ENCODE measurements at regions not wholly inside any gene's neighbourhood (a gene's known extent, or its start where the extent isn't known, plus 50 kb on each side); places are given as distances from the start of the nearest gene placed in this dataset.

- Histone ChIP-seq H3K4me1 (ENCODE audit: insufficient read depth, low read length) (no peaks in the 10 kb centered on the region), H3K9me3 (ENCODE audit: control insufficient read depth, insufficient read depth, low read length) (no peaks in the 10 kb centered on the region), H3K9ac (ENCODE audit: low read depth, low read length) (no peak overlapping the region), H3K36me3 (ENCODE audit: insufficient read depth, low read length) (no peaks in the 10 kb centered on the region)
These were observed 553.4 kb downstream of the SNAPC1 start for GRCh38 chr14:62315631-62316030.

- Histone ChIP-seq H3K9me3 (ENCODE audit: control insufficient read depth, insufficient read depth, low read length) (no peaks in the 10 kb centered on the region), H3K4me1 (ENCODE audit: insufficient read depth, low read length) (no peaks in the 10 kb centered on the region), H3K9ac (ENCODE audit: low read depth, low read length) (no peak overlapping the region), H3K36me3 (ENCODE audit: insufficient read depth, low read length) (no peaks in the 10 kb centered on the region)
These were observed 560.0 kb downstream of the SNAPC1 start for GRCh38 chr14:62322216-62322615.

- Histone ChIP-seq H3K9me3 (ENCODE audit: control insufficient read depth, insufficient read depth, low read length) (no peaks in the 10 kb centered on the region; the same call in 1 of the 2 replicates), H3K36me3 (ENCODE audit: insufficient read depth, low read length) (no peaks in the 10 kb centered on the region), H3K4me1 (ENCODE audit: insufficient read depth, low read length) (no peaks in the 10 kb centered on the region), H3K9ac (ENCODE audit: low read depth, low read length) (no peak overlapping the region)
These were observed 567.2 kb downstream of the SNAPC1 start for GRCh38 chr14:62329427-62329826.

- Histone ChIP-seq H3K9ac (ENCODE audit: low read depth, low read length) (no peak overlapping the region), H3K9me3 (ENCODE audit: control insufficient read depth, insufficient read depth, low read length) (0 out of 2 replicates have a peak, but pooled peaks cover 4% of the 10 kb centered on the region), H3K4me1 (ENCODE audit: insufficient read depth, low read length) (no peaks in the 10 kb centered on the region), H3K36me3 (ENCODE audit: insufficient read depth, low read length) (no peaks in the 10 kb centered on the region)
These were observed 585.4 kb downstream of the SNAPC1 start for GRCh38 chr14:62347562-62348011.

GRCh38 chr14:62357362-62357761, 595.1 kb downstream of the SNAPC1 start:
- Histone ChIP-seq H3K9me3 (ENCODE audit: control insufficient read depth, insufficient read depth, low read length) (peaks cover under 1% of the 10 kb centered on the region), H3K36me3 (ENCODE audit: insufficient read depth, low read length) (no peaks in the 10 kb centered on the region), H3K4me1 (ENCODE audit: insufficient read depth, low read length) (no peaks in the 10 kb centered on the region), H3K9ac (ENCODE audit: low read depth, low read length) (no peak overlapping the region)

GRCh38 chr14:62364161-62364560, 601.9 kb downstream of the SNAPC1 start:
- no peak overlapping the region for H3K9ac ChIP-seq (ENCODE audit: low read depth, low read length)
- H3K4me1 ChIP-seq (ENCODE audit: insufficient read depth, low read length) = no peaks in the 10 kb centered on the region
- no peaks in the 10 kb centered on the region for H3K36me3 ChIP-seq (ENCODE audit: insufficient read depth, low read length)
- no peaks in the 10 kb centered on the region for H3K9me3 ChIP-seq (ENCODE audit: control insufficient read depth, insufficient read depth, low read length)

- Histone ChIP-seq H3K9ac (ENCODE audit: low read depth, low read length) (no peak overlapping the region), H3K36me3 (ENCODE audit: insufficient read depth, low read length) (no peaks in the 10 kb centered on the region), H3K9me3 (ENCODE audit: control insufficient read depth, insufficient read depth, low read length) (no peaks in the 10 kb centered on the region), H3K4me1 (ENCODE audit: insufficient read depth, low read length) (no peaks in the 10 kb centered on the region)
These were observed 602.6 kb downstream of the SNAPC1 start for GRCh38 chr14:62364800-62365280.

- Histone ChIP-seq H3K9me3 (ENCODE audit: control insufficient read depth, insufficient read depth, low read length) (no peaks in the 10 kb centered on the region), H3K4me1 (ENCODE audit: insufficient read depth, low read length) (no peaks in the 10 kb centered on the region), H3K36me3 (ENCODE audit: insufficient read depth, low read length) (no peaks in the 10 kb centered on the region), H3K9ac (ENCODE audit: low read depth, low read length) (no peak overlapping the region)
These were observed 607.8 kb downstream of the SNAPC1 start for GRCh38 chr14:62369919-62370560.

- Histone ChIP-seq H3K4me1 (ENCODE audit: insufficient read depth, low read length) (no peaks in the 10 kb centered on the region), H3K9me3 (ENCODE audit: control insufficient read depth, insufficient read depth, low read length) (no peaks in the 10 kb centered on the region), H3K9ac (ENCODE audit: low read depth, low read length) (no peak overlapping the region)
These were observed 611.7 kb downstream of the SNAPC1 start for GRCh38 chr14:62373944-62374343.

GRCh38 chr14:62378057-62378456, 615.8 kb downstream of the SNAPC1 start:
- H3K36me3 ChIP-seq (ENCODE audit: insufficient read depth, low read length) = no peaks in the 10 kb centered on the region
- no peak overlapping the region for H3K9ac ChIP-seq (ENCODE audit: low read depth, low read length)
- H3K4me1 ChIP-seq (ENCODE audit: insufficient read depth, low read length) = no peaks in the 10 kb centered on the region
- H3K9me3 ChIP-seq (ENCODE audit: control insufficient read depth, insufficient read depth, low read length) = no peaks in the 10 kb centered on the region

More at GRCh38 chr14:62373944-62374343, 611.7 kb downstream of the SNAPC1 start:
- no peaks in the 10 kb centered on the region for H3K36me3 ChIP-seq (ENCODE audit: insufficient read depth, low read length)

- no peak overlapping the region for H3K9ac ChIP-seq (ENCODE audit: low read depth, low read length)
- H3K9me3 ChIP-seq (ENCODE audit: control insufficient read depth, insufficient read depth, low read length) = no peaks in the 10 kb centered on the region
- H3K36me3 ChIP-seq (ENCODE audit: insufficient read depth, low read length) = no peaks in the 10 kb centered on the region
- no peaks in the 10 kb centered on the region for H3K4me1 ChIP-seq (ENCODE audit: insufficient read depth, low read length)
These were observed 619.3 kb downstream of the SNAPC1 start for GRCh38 chr14:62381311-62382070.

GRCh38 chr14:62409169-62409568, 636.1 kb downstream of the KCNH5 start:
- Histone ChIP-seq H3K9me3 (ENCODE audit: control insufficient read depth, insufficient read depth, low read length) (no peaks in the 10 kb centered on the region), H3K4me1 (ENCODE audit: insufficient read depth, low read length) (peaks cover 4% of the 10 kb centered on the region; the same call in 1 of the 2 replicates), H3K9ac (ENCODE audit: low read depth, low read length) (no peak overlapping the region), H3K36me3 (ENCODE audit: insufficient read depth, low read length) (no peaks in the 10 kb centered on the region)

GRCh38 chr14:62409626-62410300, 635.5 kb downstream of the KCNH5 start:
- H3K36me3 ChIP-seq (ENCODE audit: insufficient read depth, low read length) = no peaks in the 10 kb centered on the region
- no peak overlapping the region for H3K9ac ChIP-seq (ENCODE audit: low read depth, low read length)
- peaks cover 4% of the 10 kb centered on the region; the same call in 1 of the 2 replicates for H3K4me1 ChIP-seq (ENCODE audit: insufficient read depth, low read length)
- H3K9me3 ChIP-seq (ENCODE audit: control insufficient read depth, insufficient read depth, low read length) = no peaks in the 10 kb centered on the region

GRCh38 chr14:62420847-62421246, 624.4 kb downstream of the KCNH5 start:
- H3K36me3 ChIP-seq (ENCODE audit: insufficient read depth, low read length) = no peaks in the 10 kb centered on the region
- H3K9me3 ChIP-seq (ENCODE audit: control insufficient read depth, insufficient read depth, low read length) = no peaks in the 10 kb centered on the region; the same call in 1 of the 2 replicates
- no peak overlapping the region for H3K9ac ChIP-seq (ENCODE audit: low read depth, low read length)
- H3K4me1 ChIP-seq (ENCODE audit: insufficient read depth, low read length) = no peaks in the 10 kb centered on the region

Measured in ES-I3 (cell line).